ENCODE measurements at regions not wholly inside any gene's neighbourhood (a gene's known extent, or its start where the extent isn't known, plus 50 kb on each side); places are given as distances from the start of the nearest gene placed in this dataset.

DNA sequence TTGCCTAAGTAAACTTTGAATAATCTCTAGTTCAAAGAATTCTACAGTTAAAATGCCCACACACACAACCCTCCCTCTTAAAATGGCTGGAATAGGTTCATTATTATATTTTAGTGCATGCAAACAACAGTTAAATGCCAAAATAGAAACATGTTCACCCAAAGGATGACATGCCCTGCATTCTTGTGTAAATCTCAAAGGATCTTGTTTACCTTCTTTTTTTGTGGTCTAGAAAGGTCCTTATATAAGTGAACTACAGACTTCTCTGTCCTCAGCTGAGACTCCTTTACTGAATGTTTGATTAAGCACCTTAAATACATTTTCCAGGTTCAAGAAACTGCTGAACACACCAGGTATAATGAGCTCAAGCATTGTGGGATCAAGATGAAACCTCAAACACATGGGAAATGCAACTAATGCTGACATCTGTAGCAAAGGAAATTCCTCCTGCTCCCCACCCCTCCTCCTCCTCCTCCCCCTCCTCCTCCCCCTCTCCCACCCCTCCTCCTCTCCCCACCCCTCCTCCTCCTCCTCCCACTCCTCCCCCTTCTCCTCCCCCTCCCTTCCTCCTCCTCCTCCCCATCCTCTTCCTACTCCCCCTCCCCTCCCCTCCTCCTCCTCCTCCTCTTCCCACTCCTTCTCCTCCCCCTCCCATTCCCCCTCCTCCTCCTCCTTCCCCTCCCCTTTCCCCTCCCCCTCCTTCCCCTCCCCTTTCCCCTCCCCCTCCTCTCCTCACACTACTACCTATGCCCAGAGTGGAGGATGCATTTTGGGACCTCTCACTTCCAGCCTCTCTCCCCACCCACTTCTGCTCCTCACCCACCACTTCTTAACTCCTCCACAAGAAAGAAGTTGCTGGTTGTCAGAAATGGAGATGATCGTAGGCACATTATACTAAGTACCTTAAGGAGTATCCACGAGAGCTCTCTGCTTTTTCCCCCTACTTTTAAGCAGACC lies 233.9 kb downstream of the MRPL39 start:
- no peak overlapping the region for H3K4me3 Mint-ChIP-seq (ENCODE audit: unreplicated experiment)
- Histone ChIP-seq H3K4me1 (ENCODE audit: insufficient read depth, low read length) (peaks cover 19% of the 10 kb centered on the region), H3K9me3 (ENCODE audit: insufficient read depth, low read depth, low read length) (no peaks in the 10 kb centered on the region), H3K79me2 (ENCODE audit: insufficient read depth, low read length) (no peaks in the 10 kb centered on the region), H2AFZ (ENCODE audit: low read depth, low read length) (no peak overlapping the region), H3K9ac (ENCODE audit: low read length) (no peak overlapping the region), H4K20me1 (ENCODE audit: insufficient read depth, low read length) (no peaks in the 10 kb centered on the region), H3K27ac (ENCODE audit: low read depth, low read length) (no peak overlapping the region), H3K4me3 (ENCODE audit: insufficient read depth, low read depth, low read length) (no peak overlapping the region), H3K36me3 (ENCODE audit: insufficient read depth, low read length) (no peaks in the 10 kb centered on the region), H3K27me3 (ENCODE audit: insufficient read depth, low read length) (no peaks in the 10 kb centered on the region), H3K4me2 (ENCODE audit: low read length) (no peak overlapping the region)
- H3K9me3 Mint-ChIP-seq (ENCODE audit: unreplicated experiment): peaks cover 4% of the 10 kb centered on the region
- no peak for FAIRE-seq
- no peak overlapping the region for H3K27ac Mint-ChIP-seq (ENCODE audit: unreplicated experiment)
- H3K36me3 Mint-ChIP-seq (ENCODE audit: low read depth, unreplicated experiment): no peaks in the 10 kb centered on the region
- H3K4me1 Mint-ChIP-seq (ENCODE audit: low read depth, unreplicated experiment): peaks cover 16% of the 10 kb centered on the region
- DNase-seq (ENCODE audit: low read depth): peak; percentile 12
- TF ChIP-seq, protein P1, sequence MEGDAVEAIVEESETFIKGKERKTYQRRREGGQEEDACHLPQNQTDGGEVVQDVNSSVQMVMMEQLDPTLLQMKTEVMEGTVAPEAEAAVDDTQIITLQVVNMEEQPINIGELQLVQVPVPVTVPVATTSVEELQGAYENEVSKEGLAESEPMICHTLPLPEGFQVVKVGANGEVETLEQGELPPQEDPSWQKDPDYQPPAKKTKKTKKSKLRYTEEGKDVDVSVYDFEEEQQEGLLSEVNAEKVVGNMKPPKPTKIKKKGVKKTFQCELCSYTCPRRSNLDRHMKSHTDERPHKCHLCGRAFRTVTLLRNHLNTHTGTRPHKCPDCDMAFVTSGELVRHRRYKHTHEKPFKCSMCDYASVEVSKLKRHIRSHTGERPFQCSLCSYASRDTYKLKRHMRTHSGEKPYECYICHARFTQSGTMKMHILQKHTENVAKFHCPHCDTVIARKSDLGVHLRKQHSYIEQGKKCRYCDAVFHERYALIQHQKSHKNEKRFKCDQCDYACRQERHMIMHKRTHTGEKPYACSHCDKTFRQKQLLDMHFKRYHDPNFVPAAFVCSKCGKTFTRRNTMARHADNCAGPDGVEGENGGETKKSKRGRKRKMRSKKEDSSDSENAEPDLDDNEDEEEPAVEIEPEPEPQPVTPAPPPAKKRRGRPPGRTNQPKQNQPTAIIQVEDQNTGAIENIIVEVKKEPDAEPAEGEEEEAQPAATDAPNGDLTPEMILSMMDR (IDR thresholded peaks at IDR 0.05; ENCODE audit: insufficient read depth, low read depth, low read length): no peak
- no peak for TF ChIP-seq EZH2 (IDR thresholded peaks at IDR 0.05; ENCODE audit: insufficient read depth, low read length)
- H3K27me3 Mint-ChIP-seq (ENCODE audit: low read depth, unreplicated experiment): no peaks in the 10 kb centered on the region

DNA sequence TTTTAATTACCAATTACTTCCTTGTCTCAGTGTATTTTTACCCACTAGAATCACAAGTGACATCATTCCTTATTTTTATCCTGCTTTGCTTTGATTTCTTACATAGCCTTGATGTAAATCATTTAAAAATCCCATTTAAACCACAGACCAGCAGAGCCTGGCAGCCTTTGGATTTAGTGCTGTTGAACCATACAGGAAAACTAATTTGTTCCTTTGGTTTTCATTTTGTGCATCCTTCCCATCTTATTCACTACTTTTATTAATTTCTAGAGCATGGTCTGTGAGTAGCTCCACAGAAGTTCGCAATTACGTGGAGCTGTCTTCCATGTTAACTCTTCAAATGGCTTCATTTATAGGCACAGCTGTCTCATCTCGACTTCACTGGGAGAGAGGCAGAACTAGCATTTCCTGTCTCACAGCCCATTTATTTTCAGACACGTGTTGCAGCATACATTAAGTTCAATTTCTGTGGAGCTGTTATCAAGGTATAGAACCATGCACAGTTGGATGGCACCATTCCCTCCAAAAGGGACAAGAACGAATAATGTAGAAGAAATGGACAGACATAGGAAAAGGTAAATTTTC lies 235.3 kb downstream of the MRPL39 start:
- peaks cover 16% of the 10 kb centered on the region for H3K4me1 Mint-ChIP-seq (ENCODE audit: low read depth, unreplicated experiment)
- H3K4me3 ChIP-seq (ENCODE audit: insufficient read depth, low read depth, low read length): no peak overlapping the region

DNA sequence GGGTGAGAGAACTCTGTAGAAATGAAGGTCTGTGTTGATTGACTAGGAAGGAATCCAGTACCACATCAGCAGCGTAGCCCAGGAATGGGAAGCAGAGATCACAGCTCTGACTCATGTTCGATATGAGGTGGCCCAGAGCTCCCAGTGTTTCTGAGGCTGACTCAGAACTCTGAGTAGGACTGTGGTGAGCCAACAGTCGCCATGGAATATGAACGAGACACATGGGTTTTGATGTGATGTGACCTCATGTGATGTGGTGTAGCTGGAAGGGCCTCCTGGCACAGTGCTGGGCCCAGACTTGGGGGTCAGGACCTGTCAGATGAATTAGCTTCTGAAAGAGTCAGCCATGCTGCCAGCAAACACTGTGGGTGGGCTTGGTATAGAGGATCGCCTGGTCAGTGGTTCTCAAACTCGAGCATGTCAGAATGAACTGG lies 237.0 kb downstream of the MRPL39 start:
- Histone ChIP-seq H3K27ac (ENCODE audit: low read depth, low read length) (peak overlapping the region; percentile 91), H4K20me1 (ENCODE audit: insufficient read depth, low read length) (no peaks in the 10 kb centered on the region), H3K4me1 (ENCODE audit: insufficient read depth, low read length) (peaks cover 19% of the 10 kb centered on the region), H3K9ac (ENCODE audit: low read length) (peak overlapping the region; percentile 62), H3K27me3 (ENCODE audit: insufficient read depth, low read length) (no peaks in the 10 kb centered on the region), H3K9me3 (ENCODE audit: insufficient read depth, low read depth, low read length) (no peaks in the 10 kb centered on the region), H2AFZ (ENCODE audit: low read depth, low read length) (no peak overlapping the region), H3K79me2 (ENCODE audit: insufficient read depth, low read length) (no peaks in the 10 kb centered on the region), H3K36me3 (ENCODE audit: insufficient read depth, low read length) (no peaks in the 10 kb centered on the region), H3K4me3 (ENCODE audit: insufficient read depth, low read depth, low read length) (no peak overlapping the region), H3K4me2 (ENCODE audit: low read length) (peak overlapping the region; percentile 54)
- H3K27ac Mint-ChIP-seq (ENCODE audit: unreplicated experiment): peak overlapping the region; percentile 85
- H3K4me1 Mint-ChIP-seq (ENCODE audit: low read depth, unreplicated experiment): peaks cover 6% of the 10 kb centered on the region
- H3K36me3 Mint-ChIP-seq (ENCODE audit: low read depth, unreplicated experiment): no peaks in the 10 kb centered on the region
- FAIRE-seq (peak; percentile 94), DNase-seq (ENCODE audit: low read depth) (peak; percentile 99)
- H3K4me3 Mint-ChIP-seq (ENCODE audit: unreplicated experiment): no peak overlapping the region
- H3K27me3 Mint-ChIP-seq (ENCODE audit: low read depth, unreplicated experiment): no peaks in the 10 kb centered on the region
- no peaks in the 10 kb centered on the region for H3K9me3 Mint-ChIP-seq (ENCODE audit: unreplicated experiment)
- TF ChIP-seq EZH2 (IDR thresholded peaks at IDR 0.05; ENCODE audit: insufficient read depth, low read length): no peak
- TF ChIP-seq, protein P1 (IDR thresholded peaks at IDR 0.05; ENCODE audit: insufficient read depth, low read depth, low read length): no peak

More for the DNA sequence above, 235.3 kb downstream of the MRPL39 start:
- Mint-ChIP-seq H3K9me3 (ENCODE audit: unreplicated experiment) (no peaks in the 10 kb centered on the region), H3K36me3 (ENCODE audit: low read depth, unreplicated experiment) (no peaks in the 10 kb centered on the region), H3K27ac (ENCODE audit: unreplicated experiment) (no peak overlapping the region), H3K4me3 (ENCODE audit: unreplicated experiment) (no peak overlapping the region), H3K27me3 (ENCODE audit: low read depth, unreplicated experiment) (no peaks in the 10 kb centered on the region)
- peak; percentile 37 for DNase-seq (ENCODE audit: low read depth)
- Histone ChIP-seq H2AFZ (ENCODE audit: low read depth, low read length) (no peak overlapping the region), H3K4me2 (ENCODE audit: low read length) (peak overlapping the region; percentile 9), H3K4me1 (ENCODE audit: insufficient read depth, low read length) (peaks cover 19% of the 10 kb centered on the region), H3K27me3 (ENCODE audit: insufficient read depth, low read length) (no peaks in the 10 kb centered on the region), H3K36me3 (ENCODE audit: insufficient read depth, low read length) (no peaks in the 10 kb centered on the region), H4K20me1 (ENCODE audit: insufficient read depth, low read length) (no peaks in the 10 kb centered on the region), H3K79me2 (ENCODE audit: insufficient read depth, low read length) (no peaks in the 10 kb centered on the region), H3K27ac (ENCODE audit: low read depth, low read length) (no peak overlapping the region), H3K9me3 (ENCODE audit: insufficient read depth, low read depth, low read length) (no peaks in the 10 kb centered on the region), H3K9ac (ENCODE audit: low read length) (no peak overlapping the region)
- TF ChIP-seq EZH2 (IDR thresholded peaks at IDR 0.05; ENCODE audit: insufficient read depth, low read length): no peak
- no peak for FAIRE-seq

Measured in astrocyte (in vitro differentiated cells and primary cell).